Kidney (tissue), 13 donors: ENCODE measurements at regions not wholly inside any gene's neighbourhood (a gene's known extent, or its start where the extent isn't known, plus 50 kb on each side); places are given as distances from the start of the nearest gene placed in this dataset.

Source experiments
- DNase-seq, 5 donors: peaks; one replicate each; pipeline ENCODE4 v3.0.0-alpha.2; 2013 to 2020
- FAIRE-seq: peaks from 2 replicates; lab custom pipeline; 2012; peaks lifted over from hg19 to GRCh38; lab: Jason Lieb, UNC
- H3K27ac ChIP-seq, 2 donors: one replicate each; pipeline ENCODE4 v1.7.0; 2013; ENCODE audit warnings: low read depth in 2 of 2, low read length in 2 of 2, inconsistent platforms in 1 of 2
- H3K27me3 ChIP-seq: one replicate; pipeline ENCODE4 v1.7.1; 2013; ENCODE audit warnings: low read length, inconsistent platforms; ENCODE audit not compliant: control insufficient read depth, insufficient read depth
- H3K36me3 ChIP-seq, 3 donors: one replicate each; pipeline versions ENCODE4 v1.7.0 to v1.7.1; 2013; ENCODE audit warnings: low read length in 3 of 3, control low read depth in 1 of 3, inconsistent platforms in 1 of 3; ENCODE audit not compliant: insufficient read depth in 3 of 3, control insufficient read depth in 2 of 3
- H3K4me1 ChIP-seq, 3 donors: one replicate each; pipeline versions ENCODE4 v1.7.0 to v1.7.1; 2013; ENCODE audit warnings: low read length in 3 of 3, inconsistent platforms in 1 of 3, low read depth in 1 of 3; ENCODE audit not compliant: control insufficient read depth in 2 of 3, insufficient read depth in 2 of 3
- H3K4me3 ChIP-seq, 3 donors: one replicate each; pipeline versions ENCODE4 v1.7.0 to v1.8.1; 2013; ENCODE audit warnings: low read length in 3 of 3, control low read depth in 1 of 3, inconsistent platforms in 1 of 3
- H3K9ac ChIP-seq, 3 donors: one replicate each; pipeline versions ENCODE4 v1.7.0 to v1.7.1; 2013; ENCODE audit warnings: low read length in 3 of 3, control low read depth in 1 of 3, inconsistent platforms in 1 of 3
- H3K9me3 ChIP-seq, 3 donors: one replicate each; pipeline versions ENCODE4 v1.7.0 to v1.7.1; 2013; ENCODE audit warnings: low read length in 3 of 3, control low read depth in 1 of 3, inconsistent platforms in 1 of 3; ENCODE audit not compliant: control insufficient read depth in 2 of 3, insufficient read depth in 1 of 3
- intact Hi-C: fragments of 100-400 bp; cut with DNase I; formaldehyde crosslinking; loops from one replicate; pipeline ENCODE4 v1.11.1; 2022
- TF ChIP-seq, protein P1 (sequence below): IDR thresholded peaks from 3 replicates; pipeline ENCODE4 v1.5.1; 2012; ENCODE audit warnings: mild to moderate bottlenecking, moderate library complexity, borderline replicate concordance; ENCODE audit not compliant: insufficient read depth; ENCODE audit errors: extremely low read depth
- donor health status: control.
- donor health status: control.
- donor health status: control.
- donor health status: control.
- donor health status: control.
- donor health status: DM: yes; HTN: yes; CAD: no.
- donor health status: Normal renal cell carcinoma (clear cell type).

- no peak for FAIRE-seq
- TF ChIP-seq, protein P1, sequence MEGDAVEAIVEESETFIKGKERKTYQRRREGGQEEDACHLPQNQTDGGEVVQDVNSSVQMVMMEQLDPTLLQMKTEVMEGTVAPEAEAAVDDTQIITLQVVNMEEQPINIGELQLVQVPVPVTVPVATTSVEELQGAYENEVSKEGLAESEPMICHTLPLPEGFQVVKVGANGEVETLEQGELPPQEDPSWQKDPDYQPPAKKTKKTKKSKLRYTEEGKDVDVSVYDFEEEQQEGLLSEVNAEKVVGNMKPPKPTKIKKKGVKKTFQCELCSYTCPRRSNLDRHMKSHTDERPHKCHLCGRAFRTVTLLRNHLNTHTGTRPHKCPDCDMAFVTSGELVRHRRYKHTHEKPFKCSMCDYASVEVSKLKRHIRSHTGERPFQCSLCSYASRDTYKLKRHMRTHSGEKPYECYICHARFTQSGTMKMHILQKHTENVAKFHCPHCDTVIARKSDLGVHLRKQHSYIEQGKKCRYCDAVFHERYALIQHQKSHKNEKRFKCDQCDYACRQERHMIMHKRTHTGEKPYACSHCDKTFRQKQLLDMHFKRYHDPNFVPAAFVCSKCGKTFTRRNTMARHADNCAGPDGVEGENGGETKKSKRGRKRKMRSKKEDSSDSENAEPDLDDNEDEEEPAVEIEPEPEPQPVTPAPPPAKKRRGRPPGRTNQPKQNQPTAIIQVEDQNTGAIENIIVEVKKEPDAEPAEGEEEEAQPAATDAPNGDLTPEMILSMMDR = no peak
- Histone ChIP-seq H3K4me1 (no peaks in the 10 kb centered on the region), H3K9me3 (peaks cover 0 to 1% (median 0%) of the 10 kb centered on the region in 3 donors), H3K9ac (no peak overlapping the region), H3K4me3 (no peak overlapping the region), H3K27ac (no peak overlapping the region), H3K36me3 (no peaks in the 10 kb centered on the region), H3K27me3 (no peaks in the 10 kb centered on the region)
- DNase-seq = no peak
- intact Hi-C loops = no loop called here
These were observed 105.5 kb upstream of the CCDC68 start for GRCh38 chr18:55064760-55065159.

DNA sequence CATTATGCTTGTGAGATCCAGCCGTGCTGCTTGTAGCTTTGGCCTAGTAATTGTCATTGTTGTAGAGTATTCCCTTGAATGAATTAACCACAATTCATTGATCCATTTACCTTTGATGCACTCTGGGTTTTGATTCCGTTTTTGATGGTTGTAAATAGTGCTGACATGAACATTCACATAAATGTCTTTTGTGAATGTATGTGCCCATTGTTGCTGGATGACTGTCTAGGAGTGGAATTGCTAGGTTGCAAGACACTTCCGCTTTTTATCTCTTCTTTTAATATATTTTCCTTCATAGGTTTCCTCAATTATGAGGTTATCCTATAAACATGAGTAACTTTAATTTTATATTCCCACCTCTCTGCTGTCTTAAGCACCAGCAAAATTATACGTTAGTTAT, 104.8 kb upstream of the CCDC68 start:
- TF ChIP-seq, protein P1 = no peak
- intact Hi-C loops = no loop called here
- H3K9ac ChIP-seq = no peak overlapping the region
- no peaks in the 10 kb centered on the region for H3K36me3 ChIP-seq
- no peak overlapping the region for H3K27ac ChIP-seq
- no peak overlapping the region for H3K4me3 ChIP-seq
- peaks cover 0 to 1% (median 0%) of the 10 kb centered on the region in 3 donors for H3K9me3 ChIP-seq
- H3K27me3 ChIP-seq = no peaks in the 10 kb centered on the region
- H3K4me1 ChIP-seq = no peaks in the 10 kb centered on the region
- no peak for FAIRE-seq
- no peak for DNase-seq

GRCh38 chr18:55054021-55054990, 95.0 kb upstream of the CCDC68 start:
- H3K4me3 ChIP-seq = no peak overlapping the region
- FAIRE-seq = no peak
- no peak for DNase-seq

More at GRCh38 chr18:55054021-55054990, 95.0 kb upstream of the CCDC68 start:
- no peaks in the 10 kb centered on the region for H3K9me3 ChIP-seq
- H3K4me1 ChIP-seq = no peaks in the 10 kb centered on the region
- no peak overlapping the region for H3K27ac ChIP-seq
- H3K27me3 ChIP-seq = no peaks in the 10 kb centered on the region
- H3K9ac ChIP-seq = no peak overlapping the region
- TF ChIP-seq, protein P1 = no peak
- no peaks in the 10 kb centered on the region for H3K36me3 ChIP-seq
- intact Hi-C loops = no loop called here
